GM23338 (cell line): ENCODE measurements at regions not wholly inside any gene's neighbourhood (a gene's known extent, or its start where the extent isn't known, plus 50 kb on each side); places are given as distances from the start of the nearest gene placed in this dataset.

Experiments used
- ATAC-seq: fragments of 200-7000 bp; cut with Tn5 transposase; 3 replicates; pipeline ENCODE4 v1.9.1; 2020
- DNase-seq: peaks from one replicate; pipeline ENCODE4 v3.0.0-alpha.2; 2015; ENCODE audit warnings: low spot score
- H2AFZ ChIP-seq: fragments of 200-600 bp; sonication (generic); 2 replicates; pipeline ENCODE4 v1.8.0; 2016; ENCODE audit warnings: antibody characterized with exemption, mild to moderate bottlenecking, moderate library complexity
- H3F3A ChIP-seq: fragments of 200-600 bp; sonication (generic); replicated peaks from 2 replicates; pipeline ENCODE4 v1.8.0; 2017; ENCODE audit warnings: antibody characterized with exemption, mixed run types, low read depth
- H3K27ac ChIP-seq: fragments of 200-600 bp; sonication (generic); 2 replicates; pipeline ENCODE4 v1.6.1; 2016; ENCODE audit warnings: low read depth
- H3K27me3 ChIP-seq: fragments of 200-600 bp; sonication (generic); 2 replicates; pipeline ENCODE4 v1.8.0; 2016; ENCODE audit warnings: mild to moderate bottlenecking, mixed run types, moderate library complexity; ENCODE audit not compliant: insufficient read depth
- H3K36me3 ChIP-seq: fragments of 200-600 bp; sonication (generic); 2 replicates; pipeline ENCODE4 v1.8.0; 2016; ENCODE audit warnings: mild to moderate bottlenecking; ENCODE audit not compliant: insufficient read depth
- H3K4me1 ChIP-seq: fragments of 200-600 bp; sonication (generic); 2 replicates; pipeline ENCODE4 v1.8.0; 2016; ENCODE audit warnings: mild to moderate bottlenecking, moderate library complexity; ENCODE audit not compliant: insufficient read depth
- H3K4me2 ChIP-seq: fragments of 200-600 bp; sonication (generic); 2 replicates; pipeline ENCODE4 v1.7.1; 2017; ENCODE audit warnings: mixed run types
- H3K4me3 ChIP-seq: fragments of 200-600 bp; sonication (generic); 2 replicates; pipeline ENCODE4 v1.6.1; 2016; ENCODE audit warnings: mixed run types
- H3K79me2 ChIP-seq: fragments of 200-600 bp; sonication (generic); replicated peaks from 2 replicates; pipeline ENCODE4 v1.8.0; 2017; ENCODE audit warnings: mild to moderate bottlenecking; ENCODE audit not compliant: insufficient read depth
- H3K9me2 ChIP-seq: fragments of 200-600 bp; sonication (generic); 2 replicates; pipeline ENCODE4 v1.8.0; 2017; ENCODE audit not compliant: insufficient read depth
- H4K20me1 ChIP-seq: fragments of 200-600 bp; sonication (generic); replicated peaks from 2 replicates; pipeline ENCODE4 v1.8.0; 2017; ENCODE audit warnings: mild to moderate bottlenecking; ENCODE audit not compliant: insufficient read depth
- H3K27ac Mint-ChIP-seq: 2 replicates; pipeline ENCODE4 v1.8.0; 2020; ENCODE audit warnings: inconsistent platforms, mild to moderate bottlenecking, moderate library complexity, mixed read lengths
- H3K27me3 Mint-ChIP-seq: 3 replicates; pipeline ENCODE4 v1.8.0; 2022; ENCODE audit warnings: low read depth, mild to moderate bottlenecking, moderate library complexity, mixed read lengths, inconsistent platforms; ENCODE audit not compliant: insufficient read depth, poor library complexity
- H3K36me3 Mint-ChIP-seq: 3 replicates; pipeline ENCODE4 v1.8.0; 2021; ENCODE audit warnings: low read depth, mild to moderate bottlenecking, inconsistent platforms, moderate library complexity, mixed read lengths
- H3K4me1 Mint-ChIP-seq: 3 replicates; pipeline ENCODE4 v1.8.0; 2020; ENCODE audit warnings: mild to moderate bottlenecking, inconsistent platforms, mixed read lengths
- H3K4me3 Mint-ChIP-seq: 3 replicates; pipeline ENCODE4 v1.8.0; 2021; ENCODE audit warnings: moderate library complexity, mild to moderate bottlenecking, inconsistent platforms, mixed read lengths
- H3K9me3 Mint-ChIP-seq: 3 replicates; pipeline ENCODE4 v1.8.0; 2020; ENCODE audit warnings: moderate library complexity, mild to moderate bottlenecking, inconsistent platforms, mixed read lengths
- CREB1 ChIP-seq: fragments of 250-450 bp; sonication (Bioruptor Pico); IDR thresholded peaks from 2 replicates; pipeline ENCODE4 v1.5.0; 2020; ENCODE audit warnings: low read depth, mild to moderate bottlenecking, moderate library complexity
- EZH2 ChIP-seq: fragments of 200-600 bp; sonication (generic); IDR thresholded peaks from one replicate; pipeline ENCODE4 v1.8.0; 2017; ENCODE audit warnings: antibody characterized with exemption, mild to moderate bottlenecking, low read depth; ENCODE audit not compliant: unreplicated experiment
- EZH2phosphoT487 ChIP-seq: fragments of 200-600 bp; sonication (generic); IDR thresholded peaks from one replicate; pipeline ENCODE4 v1.8.1; 2018; ENCODE audit warnings: antibody characterized with exemption; ENCODE audit not compliant: unreplicated experiment
- JUNB ChIP-seq: IDR thresholded peaks from one replicate; pipeline ENCODE4 v1.6.1; 2016; ENCODE audit warnings: antibody characterized with exemption; ENCODE audit not compliant: unreplicated experiment
- NANOG ChIP-seq: IDR thresholded peaks from 2 replicates; pipeline ENCODE4 v1.6.1; 2016; ENCODE audit warnings: antibody characterized with exemption, borderline replicate concordance
- POLR2AphosphoS5 ChIP-seq: IDR thresholded peaks from 2 replicates; pipeline ENCODE4 v1.6.1; 2016; ENCODE audit warnings: antibody characterized with exemption, low read depth
- STAT1 ChIP-seq: IDR thresholded peaks from one replicate; pipeline ENCODE4 v1.6.1; 2016; ENCODE audit warnings: antibody characterized with exemption; ENCODE audit not compliant: unreplicated experiment
- ZNF114 ChIP-seq: fragments of 250-450 bp; sonication (Bioruptor Pico); IDR thresholded peaks from 2 replicates; pipeline ENCODE4 v1.5.0; 2020; ENCODE audit warnings: mild to moderate bottlenecking, moderate library complexity
- ZNF331 ChIP-seq: fragments of 250-450 bp; sonication (Bioruptor Pico); IDR thresholded peaks from 2 replicates; pipeline ENCODE4 v1.5.0; 2020; ENCODE audit warnings: low read depth, mild to moderate bottlenecking, moderate library complexity
- TF ChIP-seq, protein P1 (sequence below): fragments of 250-450 bp; sonication (Bioruptor Pico); IDR thresholded peaks from 2 replicates; pipeline ENCODE4 v1.5.0; 2020; ENCODE audit warnings: mild to moderate bottlenecking, moderate library complexity
- TF ChIP-seq, protein P2 (sequence below), 2 experiments: fragments of 200-600 bp in 1 of 2; sonication (generic) in 1 of 2; conservative IDR thresholded peaks; 2 replicates each; pipeline versions ENCODE4 v1.5.1 to v1.6.1; 2016 to 2017; ENCODE audit warnings: antibody characterized with exemption in 2 of 2, low read depth in 2 of 2, mild to moderate bottlenecking in 2 of 2, moderate library complexity in 1 of 2
- TF ChIP-seq, protein P3 (sequence below): IDR thresholded peaks from one replicate; pipeline ENCODE4 v1.6.1; 2018; ENCODE audit warnings: antibody characterized with exemption; ENCODE audit not compliant: unreplicated experiment
- TF ChIP-seq, protein P4 (sequence below): IDR thresholded peaks from 2 replicates; pipeline ENCODE4 v1.6.1; 2016; ENCODE audit warnings: antibody characterized with exemption

DNA sequence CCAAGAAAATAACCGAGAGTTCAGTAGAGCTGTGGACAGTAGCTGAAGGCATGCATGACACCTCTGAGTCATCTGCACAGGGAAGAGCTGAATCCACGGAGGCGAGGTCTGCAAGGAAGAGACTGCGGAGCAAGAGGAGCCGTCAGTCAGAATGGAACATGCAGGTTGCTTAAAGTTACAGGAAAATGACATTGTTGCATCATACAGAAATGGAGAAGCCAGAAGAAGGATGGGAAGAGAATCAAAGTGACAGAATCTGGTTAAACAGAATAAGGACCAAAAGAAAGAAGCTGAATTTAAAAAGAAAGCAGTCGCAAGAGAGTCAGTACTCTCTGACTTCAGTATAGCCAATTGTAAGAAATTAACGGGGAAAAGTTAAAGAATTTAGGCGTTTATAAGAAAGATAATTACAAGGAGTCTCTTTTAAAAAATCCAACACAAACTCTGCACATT lies 533.8 kb downstream of the ADCYAP1 start:
- Histone ChIP-seq H3K9me2 (no peaks in the 10 kb centered on the region), H4K20me1 (no peaks in the 10 kb centered on the region), H3K4me2 (no peak overlapping the region), H3K4me3 (no peak overlapping the region), H3K27me3 (no peaks in the 10 kb centered on the region), H2AFZ (peak overlapping the region; percentile 82), H3F3A (no peaks in the 10 kb centered on the region), H3K4me1 (no peaks in the 10 kb centered on the region), H3K79me2 (no peaks in the 10 kb centered on the region), H3K27ac (no peak overlapping the region), H3K36me3 (no peaks in the 10 kb centered on the region)
- no peak overlapping the region for H3K4me3 Mint-ChIP-seq
- TF ChIP-seq EZH2 (no peak), JUNB (no peak), ZNF114 (no peak), POLR2AphosphoS5 (no peak), NANOG (no peak), STAT1 (no peak), CREB1 (CRISPR knock-in tag) (no peak), EZH2phosphoT487 (no peak), ZNF331 (CRISPR knock-in tag) (no peak)
- TF ChIP-seq, protein P1, sequence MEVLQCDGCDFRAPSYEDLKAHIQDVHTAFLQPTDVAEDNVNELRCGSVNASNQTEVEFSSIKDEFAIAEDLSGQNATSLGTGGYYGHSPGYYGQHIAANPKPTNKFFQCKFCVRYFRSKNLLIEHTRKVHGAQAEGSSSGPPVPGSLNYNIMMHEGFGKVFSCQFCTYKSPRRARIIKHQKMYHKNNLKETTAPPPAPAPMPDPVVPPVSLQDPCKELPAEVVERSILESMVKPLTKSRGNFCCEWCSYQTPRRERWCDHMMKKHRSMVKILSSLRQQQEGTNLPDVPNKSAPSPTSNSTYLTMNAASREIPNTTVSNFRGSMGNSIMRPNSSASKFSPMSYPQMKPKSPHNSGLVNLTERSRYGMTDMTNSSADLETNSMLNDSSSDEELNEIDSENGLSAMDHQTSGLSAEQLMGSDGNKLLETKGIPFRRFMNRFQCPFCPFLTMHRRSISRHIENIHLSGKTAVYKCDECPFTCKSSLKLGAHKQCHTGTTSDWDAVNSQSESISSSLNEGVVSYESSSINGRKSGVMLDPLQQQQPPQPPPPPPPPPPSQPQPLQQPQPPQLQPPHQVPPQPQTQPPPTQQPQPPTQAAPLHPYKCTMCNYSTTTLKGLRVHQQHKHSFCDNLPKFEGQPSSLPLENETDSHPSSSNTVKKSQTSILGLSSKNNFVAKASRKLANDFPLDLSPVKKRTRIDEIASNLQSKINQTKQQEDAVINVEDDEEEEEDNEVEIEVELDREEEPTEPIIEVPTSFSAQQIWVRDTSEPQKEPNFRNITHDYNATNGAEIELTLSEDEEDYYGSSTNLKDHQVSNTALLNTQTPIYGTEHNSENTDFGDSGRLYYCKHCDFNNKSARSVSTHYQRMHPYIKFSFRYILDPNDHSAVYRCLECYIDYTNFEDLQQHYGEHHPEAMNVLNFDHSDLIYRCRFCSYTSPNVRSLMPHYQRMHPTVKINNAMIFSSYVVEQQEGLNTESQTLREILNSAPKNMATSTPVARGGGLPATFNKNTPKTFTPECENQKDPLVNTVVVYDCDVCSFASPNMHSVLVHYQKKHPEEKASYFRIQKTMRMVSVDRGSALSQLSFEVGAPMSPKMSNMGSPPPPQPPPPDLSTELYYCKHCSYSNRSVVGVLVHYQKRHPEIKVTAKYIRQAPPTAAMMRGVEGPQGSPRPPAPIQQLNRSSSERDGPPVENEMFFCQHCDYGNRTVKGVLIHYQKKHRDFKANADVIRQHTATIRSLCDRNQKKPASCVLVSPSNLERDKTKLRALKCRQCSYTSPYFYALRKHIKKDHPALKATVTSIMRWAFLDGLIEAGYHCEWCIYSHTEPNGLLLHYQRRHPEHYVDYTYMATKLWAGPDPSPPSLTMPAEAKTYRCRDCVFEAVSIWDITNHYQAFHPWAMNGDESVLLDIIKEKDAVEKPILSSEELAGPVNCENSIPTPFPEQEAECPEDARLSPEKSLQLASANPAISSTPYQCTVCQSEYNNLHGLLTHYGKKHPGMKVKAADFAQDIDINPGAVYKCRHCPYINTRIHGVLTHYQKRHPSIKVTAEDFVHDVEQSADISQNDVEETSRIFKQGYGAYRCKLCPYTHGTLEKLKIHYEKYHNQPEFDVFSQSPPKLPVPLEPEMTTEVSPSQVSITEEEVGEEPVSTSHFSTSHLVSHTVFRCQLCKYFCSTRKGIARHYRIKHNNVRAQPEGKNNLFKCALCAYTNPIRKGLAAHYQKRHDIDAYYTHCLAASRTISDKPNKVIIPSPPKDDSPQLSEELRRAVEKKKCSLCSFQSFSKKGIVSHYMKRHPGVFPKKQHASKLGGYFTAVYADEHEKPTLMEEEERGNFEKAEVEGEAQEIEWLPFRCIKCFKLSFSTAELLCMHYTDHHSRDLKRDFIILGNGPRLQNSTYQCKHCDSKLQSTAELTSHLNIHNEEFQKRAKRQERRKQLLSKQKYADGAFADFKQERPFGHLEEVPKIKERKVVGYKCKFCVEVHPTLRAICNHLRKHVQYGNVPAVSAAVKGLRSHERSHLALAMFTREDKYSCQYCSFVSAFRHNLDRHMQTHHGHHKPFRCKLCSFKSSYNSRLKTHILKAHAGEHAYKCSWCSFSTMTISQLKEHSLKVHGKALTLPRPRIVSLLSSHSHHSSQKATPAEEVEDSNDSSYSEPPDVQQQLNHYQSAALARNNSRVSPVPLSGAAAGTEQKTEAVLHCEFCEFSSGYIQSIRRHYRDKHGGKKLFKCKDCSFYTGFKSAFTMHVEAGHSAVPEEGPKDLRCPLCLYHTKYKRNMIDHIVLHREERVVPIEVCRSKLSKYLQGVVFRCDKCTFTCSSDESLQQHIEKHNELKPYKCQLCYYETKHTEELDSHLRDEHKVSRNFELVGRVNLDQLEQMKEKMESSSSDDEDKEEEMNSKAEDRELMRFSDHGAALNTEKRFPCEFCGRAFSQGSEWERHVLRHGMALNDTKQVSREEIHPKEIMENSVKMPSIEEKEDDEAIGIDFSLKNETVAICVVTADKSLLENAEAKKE (CRISPR knock-in tag) = no peak
- TF ChIP-seq, protein P2, sequence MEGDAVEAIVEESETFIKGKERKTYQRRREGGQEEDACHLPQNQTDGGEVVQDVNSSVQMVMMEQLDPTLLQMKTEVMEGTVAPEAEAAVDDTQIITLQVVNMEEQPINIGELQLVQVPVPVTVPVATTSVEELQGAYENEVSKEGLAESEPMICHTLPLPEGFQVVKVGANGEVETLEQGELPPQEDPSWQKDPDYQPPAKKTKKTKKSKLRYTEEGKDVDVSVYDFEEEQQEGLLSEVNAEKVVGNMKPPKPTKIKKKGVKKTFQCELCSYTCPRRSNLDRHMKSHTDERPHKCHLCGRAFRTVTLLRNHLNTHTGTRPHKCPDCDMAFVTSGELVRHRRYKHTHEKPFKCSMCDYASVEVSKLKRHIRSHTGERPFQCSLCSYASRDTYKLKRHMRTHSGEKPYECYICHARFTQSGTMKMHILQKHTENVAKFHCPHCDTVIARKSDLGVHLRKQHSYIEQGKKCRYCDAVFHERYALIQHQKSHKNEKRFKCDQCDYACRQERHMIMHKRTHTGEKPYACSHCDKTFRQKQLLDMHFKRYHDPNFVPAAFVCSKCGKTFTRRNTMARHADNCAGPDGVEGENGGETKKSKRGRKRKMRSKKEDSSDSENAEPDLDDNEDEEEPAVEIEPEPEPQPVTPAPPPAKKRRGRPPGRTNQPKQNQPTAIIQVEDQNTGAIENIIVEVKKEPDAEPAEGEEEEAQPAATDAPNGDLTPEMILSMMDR (conservative IDR thresholded peaks at IDR 0.05; ENCODE audit: low read depth in 2 of 2) = no peak
- TF ChIP-seq, protein P3, sequence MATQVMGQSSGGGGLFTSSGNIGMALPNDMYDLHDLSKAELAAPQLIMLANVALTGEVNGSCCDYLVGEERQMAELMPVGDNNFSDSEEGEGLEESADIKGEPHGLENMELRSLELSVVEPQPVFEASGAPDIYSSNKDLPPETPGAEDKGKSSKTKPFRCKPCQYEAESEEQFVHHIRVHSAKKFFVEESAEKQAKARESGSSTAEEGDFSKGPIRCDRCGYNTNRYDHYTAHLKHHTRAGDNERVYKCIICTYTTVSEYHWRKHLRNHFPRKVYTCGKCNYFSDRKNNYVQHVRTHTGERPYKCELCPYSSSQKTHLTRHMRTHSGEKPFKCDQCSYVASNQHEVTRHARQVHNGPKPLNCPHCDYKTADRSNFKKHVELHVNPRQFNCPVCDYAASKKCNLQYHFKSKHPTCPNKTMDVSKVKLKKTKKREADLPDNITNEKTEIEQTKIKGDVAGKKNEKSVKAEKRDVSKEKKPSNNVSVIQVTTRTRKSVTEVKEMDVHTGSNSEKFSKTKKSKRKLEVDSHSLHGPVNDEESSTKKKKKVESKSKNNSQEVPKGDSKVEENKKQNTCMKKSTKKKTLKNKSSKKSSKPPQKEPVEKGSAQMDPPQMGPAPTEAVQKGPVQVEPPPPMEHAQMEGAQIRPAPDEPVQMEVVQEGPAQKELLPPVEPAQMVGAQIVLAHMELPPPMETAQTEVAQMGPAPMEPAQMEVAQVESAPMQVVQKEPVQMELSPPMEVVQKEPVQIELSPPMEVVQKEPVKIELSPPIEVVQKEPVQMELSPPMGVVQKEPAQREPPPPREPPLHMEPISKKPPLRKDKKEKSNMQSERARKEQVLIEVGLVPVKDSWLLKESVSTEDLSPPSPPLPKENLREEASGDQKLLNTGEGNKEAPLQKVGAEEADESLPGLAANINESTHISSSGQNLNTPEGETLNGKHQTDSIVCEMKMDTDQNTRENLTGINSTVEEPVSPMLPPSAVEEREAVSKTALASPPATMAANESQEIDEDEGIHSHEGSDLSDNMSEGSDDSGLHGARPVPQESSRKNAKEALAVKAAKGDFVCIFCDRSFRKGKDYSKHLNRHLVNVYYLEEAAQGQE = no peak
- TF ChIP-seq, protein P4, sequence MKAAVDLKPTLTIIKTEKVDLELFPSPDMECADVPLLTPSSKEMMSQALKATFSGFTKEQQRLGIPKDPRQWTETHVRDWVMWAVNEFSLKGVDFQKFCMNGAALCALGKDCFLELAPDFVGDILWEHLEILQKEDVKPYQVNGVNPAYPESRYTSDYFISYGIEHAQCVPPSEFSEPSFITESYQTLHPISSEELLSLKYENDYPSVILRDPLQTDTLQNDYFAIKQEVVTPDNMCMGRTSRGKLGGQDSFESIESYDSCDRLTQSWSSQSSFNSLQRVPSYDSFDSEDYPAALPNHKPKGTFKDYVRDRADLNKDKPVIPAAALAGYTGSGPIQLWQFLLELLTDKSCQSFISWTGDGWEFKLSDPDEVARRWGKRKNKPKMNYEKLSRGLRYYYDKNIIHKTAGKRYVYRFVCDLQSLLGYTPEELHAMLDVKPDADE = no peak
- no peaks in the 10 kb centered on the region for H3K4me1 Mint-ChIP-seq
- H3K36me3 Mint-ChIP-seq = no peaks in the 10 kb centered on the region
- no peak overlapping the region for H3K27ac Mint-ChIP-seq
- no peaks in the 10 kb centered on the region for H3K9me3 Mint-ChIP-seq
- peaks cover 2% of the 10 kb centered on the region for H3K27me3 Mint-ChIP-seq
- ATAC-seq (peak; percentile 58), DNase-seq (peak; percentile 4)
